Ammon's horn (tissue), 1 donor: ENCODE measurements at regions not wholly inside any gene's neighbourhood (a gene's known extent, or its start where the extent isn't known, plus 50 kb on each side); places are given as distances from the start of the nearest gene placed in this dataset.

Source experiments
- DNase-seq: peaks from one replicate; pipeline ENCODE4 v3.0.0-alpha.2; 2016; ENCODE audit warnings: low spot score

- DNase-seq = no peak
Measured at GRCh38 chr14:44297437-44297836, 209.6 kb downstream of the FSCB start.

- peak; percentile 14 for DNase-seq
Measured at GRCh38 chr14:44291366-44291915, 215.6 kb downstream of the FSCB start.

GRCh38 chr14:44287858-44288257, 219.2 kb downstream of the FSCB start:
- no peak for DNase-seq

GRCh38 chr14:44286201-44286600, 220.9 kb downstream of the FSCB start:
- no peak for DNase-seq

- no peak for DNase-seq
Measured at GRCh38 chr14:44283836-44284235, 223.2 kb downstream of the FSCB start.

GRCh38 chr14:44279357-44279756, 227.7 kb downstream of the FSCB start:
- DNase-seq = no peak

GRCh38 chr14:44271637-44272036, 235.4 kb downstream of the FSCB start:
- DNase-seq = no peak

- DNase-seq = no peak
Measured at GRCh38 chr14:44271006-44271405, 236.1 kb downstream of the FSCB start.

GRCh38 chr14:44265246-44265645, 241.8 kb downstream of the FSCB start:
- DNase-seq = no peak

- DNase-seq = no peak
Measured at GRCh38 chr14:44215660-44216059, 291.4 kb downstream of the FSCB start.

GRCh38 chr14:44211718-44212117, 295.4 kb downstream of the FSCB start:
- DNase-seq = no peak

- no peak for DNase-seq
Measured at GRCh38 chr14:44204061-44204835, 302.8 kb downstream of the FSCB start.

- peak; percentile 3 for DNase-seq
Measured at GRCh38 chr14:44180975-44181374, 326.1 kb downstream of the FSCB start.

- DNase-seq = no peak
Measured at GRCh38 chr14:44170556-44170955, 336.5 kb downstream of the FSCB start.

- DNase-seq = no peak
Measured at GRCh38 chr14:44170101-44170500, 337.0 kb downstream of the FSCB start.

- DNase-seq = no peak
Measured at GRCh38 chr14:44168566-44168965, 338.5 kb downstream of the FSCB start.

GRCh38 chr14:44166611-44167010, 340.5 kb downstream of the FSCB start:
- DNase-seq = no peak

GRCh38 chr14:44165936-44166335, 341.1 kb downstream of the FSCB start:
- DNase-seq = no peak

- DNase-seq = no peak
Measured at GRCh38 chr14:44165286-44165685, 341.8 kb downstream of the FSCB start.

GRCh38 chr14:44163946-44164345, 343.1 kb downstream of the FSCB start:
- DNase-seq = no peak

GRCh38 chr14:44162197-44162596, 344.9 kb downstream of the FSCB start:
- DNase-seq = no peak

- DNase-seq = no peak
Measured at GRCh38 chr14:44154874-44155273, 352.2 kb downstream of the FSCB start.

GRCh38 chr14:44154446-44154845, 352.6 kb downstream of the FSCB start:
- DNase-seq = no peak
